ENCODE measurements at regions not wholly inside any gene's neighbourhood (a gene's known extent, or its start where the extent isn't known, plus 50 kb on each side); places are given as distances from the start of the nearest gene placed in this dataset.

DNA sequence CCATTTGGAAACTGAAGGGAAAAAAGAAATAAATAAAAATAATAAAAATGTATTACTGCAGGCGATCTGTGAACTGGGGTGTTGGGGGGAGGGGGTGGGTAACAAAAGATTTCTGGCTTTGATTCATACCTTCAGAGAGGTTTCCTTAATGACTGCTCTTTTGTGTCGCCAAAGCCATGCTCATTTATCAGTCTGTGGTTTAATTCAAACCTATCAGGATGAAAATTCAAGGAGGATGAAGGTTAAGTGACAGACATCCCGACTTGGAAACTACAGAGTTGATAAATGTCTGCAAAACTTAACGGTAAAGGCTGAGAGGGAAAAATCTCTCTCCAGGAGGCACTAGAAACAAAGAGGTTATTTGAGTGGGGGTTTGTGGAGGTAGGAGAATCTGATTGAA, 278.2 kb downstream of the PSAT1 start:
- TF ChIP-seq, protein P1, sequence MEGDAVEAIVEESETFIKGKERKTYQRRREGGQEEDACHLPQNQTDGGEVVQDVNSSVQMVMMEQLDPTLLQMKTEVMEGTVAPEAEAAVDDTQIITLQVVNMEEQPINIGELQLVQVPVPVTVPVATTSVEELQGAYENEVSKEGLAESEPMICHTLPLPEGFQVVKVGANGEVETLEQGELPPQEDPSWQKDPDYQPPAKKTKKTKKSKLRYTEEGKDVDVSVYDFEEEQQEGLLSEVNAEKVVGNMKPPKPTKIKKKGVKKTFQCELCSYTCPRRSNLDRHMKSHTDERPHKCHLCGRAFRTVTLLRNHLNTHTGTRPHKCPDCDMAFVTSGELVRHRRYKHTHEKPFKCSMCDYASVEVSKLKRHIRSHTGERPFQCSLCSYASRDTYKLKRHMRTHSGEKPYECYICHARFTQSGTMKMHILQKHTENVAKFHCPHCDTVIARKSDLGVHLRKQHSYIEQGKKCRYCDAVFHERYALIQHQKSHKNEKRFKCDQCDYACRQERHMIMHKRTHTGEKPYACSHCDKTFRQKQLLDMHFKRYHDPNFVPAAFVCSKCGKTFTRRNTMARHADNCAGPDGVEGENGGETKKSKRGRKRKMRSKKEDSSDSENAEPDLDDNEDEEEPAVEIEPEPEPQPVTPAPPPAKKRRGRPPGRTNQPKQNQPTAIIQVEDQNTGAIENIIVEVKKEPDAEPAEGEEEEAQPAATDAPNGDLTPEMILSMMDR (conservative IDR thresholded peaks at IDR 0.05 in 1 of 2, IDR thresholded peaks at IDR 0.05 in 1 of 2; ENCODE audit: low read depth in 1 of 2, low read length in 2 of 2) = no peak
- TF ChIP-seq EZH2 (IDR thresholded peaks at IDR 0.05; ENCODE audit: low read length, missing control alignments) = no peak
